Cardiac fibroblast (primary cell): ENCODE measurements at regions not wholly inside any gene's neighbourhood (a gene's known extent, or its start where the extent isn't known, plus 50 kb on each side); places are given as distances from the start of the nearest gene placed in this dataset.

Experiments
- DNase-seq, 2 donors: peaks; one replicate each; pipeline versions ENCODE4 v3.0.0 to v3.0.0-alpha.2; 2010; ENCODE audit warnings: low read depth in 2 of 2
- H3K4me3 ChIP-seq, 2 donors: replicated peaks in 1 of 2; 1 replicate in 1 of 2; 2 replicates in 1 of 2; pipeline ENCODE4 v1.5.1; 2011; ENCODE audit warnings: low read depth in 2 of 2, low read length in 2 of 2, mild to moderate bottlenecking in 2 of 2, moderate library complexity in 1 of 2
- CTCF ChIP-seq: IDR thresholded peaks from one replicate; pipeline ENCODE4 v1.5.1; 2011; ENCODE audit warnings: low read depth, mild to moderate bottlenecking, low read length, inconsistent platforms

DNA sequence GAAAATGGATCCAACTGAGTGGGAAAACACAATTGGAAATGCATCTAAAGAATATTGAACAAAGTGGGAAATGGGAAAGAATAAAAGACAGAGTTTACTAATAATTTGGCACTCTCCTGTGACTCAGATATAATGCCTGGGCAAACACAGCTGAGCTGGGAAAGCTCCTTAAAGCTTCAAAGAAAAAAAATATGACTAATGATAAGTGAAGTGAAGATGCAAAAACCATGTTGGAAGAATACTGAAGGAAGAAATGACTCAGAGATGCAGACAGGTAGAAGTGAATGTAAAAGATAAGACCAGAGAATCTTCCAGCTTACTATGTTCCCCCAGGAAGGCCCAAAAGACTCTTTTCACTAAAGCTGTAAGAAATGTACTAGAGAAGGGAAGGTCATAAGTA lies 62.4 kb upstream of the FOXG1 start:
- no peak for TF ChIP-seq CTCF
- DNase-seq = peak in 1 of 2 donors; percentile 2
- no peak overlapping the region for H3K4me3 ChIP-seq

DNA sequence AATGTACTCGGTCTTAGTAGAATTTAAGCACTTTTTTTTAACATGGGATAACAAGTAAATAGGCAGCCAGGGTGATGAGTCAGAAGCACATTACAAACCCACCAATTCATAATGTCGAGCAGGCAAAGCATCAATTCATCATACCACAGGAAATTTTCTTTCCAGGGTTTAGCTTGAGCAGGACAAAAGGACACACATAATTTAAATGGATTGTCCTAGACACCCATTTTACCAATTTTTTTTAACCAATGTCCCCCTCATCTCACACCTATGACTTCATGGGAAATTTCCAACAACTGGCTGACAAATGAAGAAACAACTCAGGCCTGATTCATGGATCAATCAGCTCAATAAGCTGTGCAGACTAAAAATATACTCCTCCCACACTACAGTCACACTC lies 58.8 kb upstream of the FOXG1 start:
- no peak for TF ChIP-seq CTCF
- DNase-seq = peak; percentile 57 to 71
- H3K4me3 ChIP-seq = no peak overlapping the region

DNA sequence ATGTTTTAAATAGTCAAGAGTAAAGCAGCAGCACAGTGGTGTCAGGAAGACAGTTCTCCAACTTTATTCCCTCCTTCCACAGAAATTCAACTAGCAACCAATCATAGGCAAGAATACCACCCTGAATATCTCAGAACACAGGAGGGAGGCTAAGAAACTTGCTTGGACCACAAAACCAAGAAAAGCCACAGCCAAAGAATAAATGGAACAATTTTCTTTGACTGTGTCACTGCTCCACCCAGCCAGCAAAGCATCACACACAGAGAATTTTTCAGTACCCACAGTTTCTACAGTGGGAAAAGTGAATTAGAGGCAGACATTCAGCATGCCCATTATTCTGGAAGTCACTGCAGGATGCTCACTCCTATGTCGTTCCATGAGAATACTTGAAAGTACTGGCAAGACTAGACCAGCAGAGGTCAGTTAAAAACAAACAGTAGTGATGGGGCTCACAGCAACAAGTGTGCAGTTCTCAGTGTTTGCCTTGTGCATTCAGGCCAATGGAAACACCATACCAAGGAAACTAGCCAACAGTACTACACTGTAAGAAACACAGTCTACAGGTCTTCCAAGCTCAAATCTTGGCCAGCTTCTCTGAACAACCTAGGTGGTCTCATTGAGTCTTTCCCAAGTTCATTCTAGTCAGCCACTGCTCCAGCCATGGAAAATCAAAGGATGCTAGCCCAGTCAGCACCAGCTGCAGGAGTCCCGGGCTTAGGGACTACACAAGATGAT lies 56.8 kb upstream of the FOXG1 start:
- DNase-seq = no peak
- no peak overlapping the region for H3K4me3 ChIP-seq
- TF ChIP-seq CTCF = no peak
